ENCODE measurements at regions not wholly inside any gene's neighbourhood (a gene's known extent, or its start where the extent isn't known, plus 50 kb on each side); places are given as distances from the start of the nearest gene placed in this dataset.
"Not testable (repeated sequence)": the region's sequence is repeated elsewhere in the genome, so short reads cannot be mapped to it uniquely, and the experiment has no call there.

DNA sequence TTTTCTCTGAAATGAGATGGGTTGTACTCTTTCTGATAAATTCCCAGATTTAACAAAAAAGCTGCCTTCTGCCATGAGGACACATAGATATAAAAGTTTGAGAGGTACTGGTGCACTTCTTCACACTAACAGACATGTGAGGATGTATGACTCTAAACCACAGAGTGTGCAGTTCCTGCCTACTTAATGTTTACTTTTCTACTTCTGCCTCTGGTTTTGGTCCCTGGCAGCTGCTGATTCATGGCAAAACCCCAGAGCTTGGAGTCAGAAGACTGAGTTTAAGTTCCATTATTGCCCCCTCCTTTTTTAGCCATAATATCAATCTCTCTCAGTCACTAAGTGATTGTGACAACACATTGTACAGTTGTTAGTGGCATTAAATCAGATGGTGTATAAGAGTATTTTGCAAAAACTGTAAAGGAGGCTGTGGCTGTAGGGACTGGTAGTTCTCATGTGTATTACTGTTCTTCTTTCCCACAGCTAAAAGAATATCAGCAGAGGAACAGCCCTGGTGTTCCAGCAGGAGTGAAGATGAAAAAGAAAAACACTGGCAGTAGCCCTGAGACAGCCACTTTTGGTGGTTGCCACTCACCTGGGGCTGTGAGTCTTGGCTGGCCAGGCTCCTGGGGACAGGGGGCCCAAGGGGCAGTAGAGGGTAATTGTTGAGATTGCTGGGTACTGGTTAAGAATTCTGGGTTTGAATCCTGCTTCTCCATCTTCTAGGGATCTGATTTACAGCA is 64.4 kb upstream of the CSPG4 start:
- not testable (repeated sequence) for TF ChIP-seq POLR2AphosphoS5, EP300 (IDR thresholded peaks at IDR 0.05)
- TF ChIP-seq, protein P1, sequence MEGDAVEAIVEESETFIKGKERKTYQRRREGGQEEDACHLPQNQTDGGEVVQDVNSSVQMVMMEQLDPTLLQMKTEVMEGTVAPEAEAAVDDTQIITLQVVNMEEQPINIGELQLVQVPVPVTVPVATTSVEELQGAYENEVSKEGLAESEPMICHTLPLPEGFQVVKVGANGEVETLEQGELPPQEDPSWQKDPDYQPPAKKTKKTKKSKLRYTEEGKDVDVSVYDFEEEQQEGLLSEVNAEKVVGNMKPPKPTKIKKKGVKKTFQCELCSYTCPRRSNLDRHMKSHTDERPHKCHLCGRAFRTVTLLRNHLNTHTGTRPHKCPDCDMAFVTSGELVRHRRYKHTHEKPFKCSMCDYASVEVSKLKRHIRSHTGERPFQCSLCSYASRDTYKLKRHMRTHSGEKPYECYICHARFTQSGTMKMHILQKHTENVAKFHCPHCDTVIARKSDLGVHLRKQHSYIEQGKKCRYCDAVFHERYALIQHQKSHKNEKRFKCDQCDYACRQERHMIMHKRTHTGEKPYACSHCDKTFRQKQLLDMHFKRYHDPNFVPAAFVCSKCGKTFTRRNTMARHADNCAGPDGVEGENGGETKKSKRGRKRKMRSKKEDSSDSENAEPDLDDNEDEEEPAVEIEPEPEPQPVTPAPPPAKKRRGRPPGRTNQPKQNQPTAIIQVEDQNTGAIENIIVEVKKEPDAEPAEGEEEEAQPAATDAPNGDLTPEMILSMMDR (IDR thresholded peaks at IDR 0.05): not testable (repeated sequence)

Data from gastroesophageal sphincter (tissue), 3 donors.